AG04449 (cell line): ENCODE measurements at regions not wholly inside any gene's neighbourhood (a gene's known extent, or its start where the extent isn't known, plus 50 kb on each side); places are given as distances from the start of the nearest gene placed in this dataset.

Experiments used
- CTCF ChIA-PET: fragments of 350-600 bp; formaldehyde crosslinking; extraction: SDS; loops from one replicate; lab custom pipeline; 2021; ENCODE audit warnings: antibody characterized with exemption; lab: Yijun Ruan, JAX
- POLR2A ChIA-PET: fragments of 400-600, 350-600 bp; formaldehyde crosslinking; extraction: SDS; loops from one replicate; lab custom pipeline; 2020; ENCODE audit warnings: antibody characterized with exemption, inconsistent platforms; lab: Yijun Ruan, JAX
- DNase-seq: peaks from one replicate; pipeline ENCODE4 v3.0.0-alpha.2; 2010; ENCODE audit warnings: low read depth, low spot score
- H3K4me3 ChIP-seq: 2 replicates; pipeline ENCODE4 v1.5.1; 2011; ENCODE audit warnings: low read depth, mild to moderate bottlenecking, control low read depth, low read length
- CTCF ChIP-seq: IDR thresholded peaks from one replicate; pipeline ENCODE4 v1.5.1; 2011; ENCODE audit warnings: mild to moderate bottlenecking, moderate library complexity, low read length, control low read depth, inconsistent platforms; ENCODE audit not compliant: insufficient read depth; ENCODE audit errors: missing control alignments

- TF ChIP-seq CTCF = no peak
- no peak for DNase-seq
- CTCF ChIA-PET = no interaction called here
- POLR2A ChIA-PET = no interaction called here
- no peak overlapping the region for H3K4me3 ChIP-seq
Observed at GRCh38 chr10:110387983-110388686, 83.4 kb upstream of the SMNDC1 start.

- no peak for TF ChIP-seq CTCF
- no peak overlapping the region for H3K4me3 ChIP-seq
- no peak for DNase-seq
- ChIA-PET CTCF (no interaction called here), POLR2A (no interaction called here)
Observed at GRCh38 chr10:110388687-110389052, 84.0 kb upstream of the SMNDC1 start.

GRCh38 chr10:110389255-110389654 is 84.5 kb upstream of the SMNDC1 start:
- no peak for TF ChIP-seq CTCF
- no peak overlapping the region for H3K4me3 ChIP-seq
- no peak for DNase-seq
- ChIA-PET CTCF (no interaction called here), POLR2A (no interaction called here)

- CTCF ChIA-PET = interaction anchor here (0.8 to 1.8 kb wide), 5 partner anchors 10 to 108 kb away, joined by 3 to 6 read pairs (median 3); no protein-coding TSS in a partner anchor
- TF ChIP-seq CTCF = no peak
- no peak overlapping the region for H3K4me3 ChIP-seq
- POLR2A ChIA-PET = no interaction called here
- DNase-seq = no peak
Observed at GRCh38 chr10:110391541-110391940, 86.8 kb upstream of the SMNDC1 start.

- ChIA-PET CTCF (interaction anchor here (1.0 to 1.8 kb wide), 2 partner anchors 15 to 38 kb away, joined by 3 to 6 read pairs; no protein-coding TSS in a partner anchor), POLR2A (no interaction called here)
- no peak for TF ChIP-seq CTCF
- H3K4me3 ChIP-seq = no peak overlapping the region
- DNase-seq = no peak
Observed at GRCh38 chr10:110392121-110392520, 87.4 kb upstream of the SMNDC1 start.

- DNase-seq = no peak
- ChIA-PET POLR2A (no interaction called here), CTCF (no interaction called here)
- TF ChIP-seq CTCF = no peak
- no peak overlapping the region for H3K4me3 ChIP-seq
Observed at GRCh38 chr10:110392868-110393740, 88.4 kb upstream of the SMNDC1 start.
